PC-3 (cell line): ENCODE measurements at regions not wholly inside any gene's neighbourhood (a gene's known extent, or its start where the extent isn't known, plus 50 kb on each side); places are given as distances from the start of the nearest gene placed in this dataset.

Source experiments
- EZH2 ChIP-seq: fragments of 300-600 bp; sonication (generic); IDR thresholded peaks from one replicate; pipeline ENCODE4 v1.6.1; 2017; ENCODE audit warnings: antibody characterized with exemption, mild to moderate bottlenecking, low read length; ENCODE audit not compliant: unreplicated experiment
- EZH2phosphoT487 ChIP-seq: fragments of 300-600 bp; sonication (generic); IDR thresholded peaks from 2 replicates; pipeline ENCODE4 v1.6.1; 2018; ENCODE audit warnings: mild to moderate bottlenecking, antibody characterized with exemption, low read length, borderline replicate concordance
- TF ChIP-seq, protein P1 (sequence below): fragments of 300-600 bp; sonication (generic); conservative IDR thresholded peaks from 2 replicates; pipeline ENCODE4 v1.5.1; 2017; ENCODE audit warnings: antibody characterized with exemption, low read depth, mild to moderate bottlenecking, low read length

DNA sequence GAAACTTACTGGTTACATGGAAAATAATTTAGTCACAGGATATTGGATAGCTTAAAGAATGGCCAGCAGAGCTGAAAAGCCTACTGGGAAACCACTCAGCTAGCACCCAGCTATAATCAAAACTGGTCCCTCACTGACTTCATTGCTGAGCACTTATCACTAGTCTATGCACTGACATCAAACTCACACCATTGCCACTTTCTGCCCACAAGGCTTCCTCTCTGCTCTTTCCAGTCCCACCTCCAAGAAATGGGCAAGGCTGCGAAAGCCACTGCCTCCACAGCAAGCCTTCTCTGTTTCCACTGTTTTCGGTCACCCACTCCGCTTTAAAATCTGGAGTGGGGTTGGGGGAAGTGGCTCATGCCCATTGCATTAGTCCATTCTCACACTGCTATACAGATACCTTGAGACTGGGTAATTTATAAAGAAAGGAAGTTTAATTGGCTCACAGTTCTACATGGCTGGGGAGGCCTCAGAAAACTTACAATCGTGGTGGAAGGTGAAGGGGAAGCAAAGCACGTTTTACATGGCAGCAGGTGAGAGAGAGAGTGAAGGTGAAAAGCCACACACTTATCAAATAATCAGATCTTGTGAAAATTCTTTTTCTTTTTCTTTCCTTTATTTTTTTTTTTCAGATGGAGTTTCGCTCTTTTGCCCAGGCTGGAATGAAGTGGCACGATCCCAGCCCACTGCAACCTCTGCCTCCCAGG, 77.0 kb upstream of the CERS6 start:
- TF ChIP-seq, protein P1, sequence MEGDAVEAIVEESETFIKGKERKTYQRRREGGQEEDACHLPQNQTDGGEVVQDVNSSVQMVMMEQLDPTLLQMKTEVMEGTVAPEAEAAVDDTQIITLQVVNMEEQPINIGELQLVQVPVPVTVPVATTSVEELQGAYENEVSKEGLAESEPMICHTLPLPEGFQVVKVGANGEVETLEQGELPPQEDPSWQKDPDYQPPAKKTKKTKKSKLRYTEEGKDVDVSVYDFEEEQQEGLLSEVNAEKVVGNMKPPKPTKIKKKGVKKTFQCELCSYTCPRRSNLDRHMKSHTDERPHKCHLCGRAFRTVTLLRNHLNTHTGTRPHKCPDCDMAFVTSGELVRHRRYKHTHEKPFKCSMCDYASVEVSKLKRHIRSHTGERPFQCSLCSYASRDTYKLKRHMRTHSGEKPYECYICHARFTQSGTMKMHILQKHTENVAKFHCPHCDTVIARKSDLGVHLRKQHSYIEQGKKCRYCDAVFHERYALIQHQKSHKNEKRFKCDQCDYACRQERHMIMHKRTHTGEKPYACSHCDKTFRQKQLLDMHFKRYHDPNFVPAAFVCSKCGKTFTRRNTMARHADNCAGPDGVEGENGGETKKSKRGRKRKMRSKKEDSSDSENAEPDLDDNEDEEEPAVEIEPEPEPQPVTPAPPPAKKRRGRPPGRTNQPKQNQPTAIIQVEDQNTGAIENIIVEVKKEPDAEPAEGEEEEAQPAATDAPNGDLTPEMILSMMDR, result no peak
- no peak for TF ChIP-seq EZH2phosphoT487
- no peak for TF ChIP-seq EZH2
